ENCODE measurements at regions not wholly inside any gene's neighbourhood (a gene's known extent, or its start where the extent isn't known, plus 50 kb on each side); places are given as distances from the start of the nearest gene placed in this dataset.

DNA sequence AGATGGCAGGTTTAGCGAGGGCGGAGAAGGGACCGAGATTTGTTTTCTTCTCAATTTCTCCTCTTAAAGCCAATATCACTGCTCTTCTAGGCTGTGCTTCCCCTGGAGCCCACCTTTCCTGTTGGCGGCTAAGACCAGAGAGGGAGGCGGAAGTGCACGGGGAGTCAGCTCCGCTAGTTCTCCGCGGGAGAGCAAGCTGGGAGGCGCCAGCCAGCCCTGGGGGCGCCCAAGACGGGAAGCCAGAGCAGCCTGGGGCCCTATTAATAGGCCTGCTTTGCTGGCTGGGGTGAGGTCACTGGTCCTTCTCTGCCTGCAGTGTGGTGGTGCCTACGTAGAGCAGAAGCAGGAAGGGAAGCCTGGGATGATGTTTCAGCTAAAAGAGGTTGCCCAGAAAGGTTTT, 61.6 kb downstream of the LSM5 start:
- no peak for DNase-seq

DNA sequence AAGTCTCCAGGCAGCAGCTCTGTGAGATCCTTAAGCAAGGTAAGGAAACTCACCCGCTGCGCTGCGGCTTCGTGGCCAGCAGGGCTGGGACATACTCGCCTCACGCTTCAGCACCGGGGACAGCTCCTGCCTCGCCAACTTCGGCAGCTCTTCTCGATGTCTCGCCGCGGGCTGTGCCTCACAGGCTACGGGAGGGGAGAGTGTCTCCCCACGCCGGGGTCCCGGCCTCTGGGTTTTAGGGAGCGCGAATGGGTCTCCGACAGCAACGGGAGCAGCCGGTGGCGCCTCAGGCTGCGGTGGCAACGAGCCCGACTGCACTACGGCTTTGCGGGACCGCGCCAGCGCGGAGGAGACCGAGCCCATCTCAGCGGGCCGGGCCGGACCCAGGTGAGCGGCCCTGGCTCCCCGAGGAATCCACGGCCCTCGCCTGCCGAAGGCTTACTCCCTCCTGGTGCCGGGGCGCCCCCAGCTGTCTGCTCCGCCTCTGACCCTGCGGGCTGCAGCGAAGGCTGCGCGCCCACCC, 62.4 kb downstream of the LSM5 start:
- peak in 37 of 51 donors; percentile 0 to 58 (median 18) for DNase-seq

DNA sequence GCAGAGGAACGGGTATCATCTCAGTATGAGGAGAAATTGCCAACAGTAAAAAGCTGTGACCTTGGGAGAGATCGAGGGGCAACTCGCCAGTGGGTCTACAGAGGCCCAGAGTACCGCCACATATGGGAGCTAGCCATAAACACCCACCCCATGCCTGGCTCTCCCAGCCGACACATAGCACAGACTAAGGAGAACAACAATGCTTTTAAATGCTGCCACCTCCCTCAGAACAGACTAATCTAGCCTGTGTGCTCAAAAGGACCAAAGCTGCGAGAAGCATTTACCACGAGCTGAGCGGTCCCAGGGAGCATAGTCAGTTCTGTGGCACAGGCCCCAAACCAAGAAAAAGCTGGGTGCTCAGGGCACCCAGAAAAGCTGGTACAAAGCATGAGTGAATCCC, 73.3 kb downstream of the LSM5 start:
- DNase-seq: no peak

DNA sequence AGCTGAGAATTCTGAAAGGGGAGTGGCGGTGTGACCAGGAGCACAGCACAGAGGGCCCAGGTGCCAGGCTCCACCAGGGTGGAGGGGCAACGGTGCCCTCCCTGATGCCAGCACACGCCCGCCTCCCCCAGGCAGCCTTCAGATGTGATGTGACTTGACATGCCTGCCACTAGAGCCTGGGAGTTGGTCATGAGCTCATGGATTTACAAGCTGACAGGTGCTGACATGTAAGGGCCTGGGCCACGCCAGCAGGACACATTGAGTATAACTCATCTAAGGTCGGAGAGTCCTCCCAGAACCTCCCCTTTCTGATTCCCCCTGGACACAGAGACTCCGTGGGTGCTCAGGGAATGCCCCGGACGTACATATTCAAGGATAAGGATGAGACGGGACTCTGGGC, 74.2 kb downstream of the LSM5 start:
- DNase-seq: no peak

DNA sequence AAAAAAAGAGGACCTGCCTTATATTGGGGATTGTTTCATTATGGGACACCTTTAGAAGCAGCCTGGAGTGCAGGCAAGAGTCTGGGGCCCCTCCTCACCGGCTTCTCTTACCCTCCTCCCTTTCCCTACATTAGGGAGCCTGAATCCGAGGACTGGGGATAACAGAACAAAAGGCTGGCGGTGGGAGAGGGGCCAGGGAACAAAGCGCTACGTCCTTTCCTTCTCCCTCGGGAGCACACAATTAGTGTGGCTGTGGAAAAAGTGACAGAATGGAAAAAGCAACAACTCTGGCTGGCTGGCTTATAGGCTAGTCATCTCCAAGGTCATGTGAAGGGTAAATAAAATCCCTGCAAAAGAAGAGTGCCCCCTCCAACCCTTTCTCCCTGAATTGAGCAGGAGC, 74.7 kb downstream of the LSM5 start:
- no peak for DNase-seq

DNA sequence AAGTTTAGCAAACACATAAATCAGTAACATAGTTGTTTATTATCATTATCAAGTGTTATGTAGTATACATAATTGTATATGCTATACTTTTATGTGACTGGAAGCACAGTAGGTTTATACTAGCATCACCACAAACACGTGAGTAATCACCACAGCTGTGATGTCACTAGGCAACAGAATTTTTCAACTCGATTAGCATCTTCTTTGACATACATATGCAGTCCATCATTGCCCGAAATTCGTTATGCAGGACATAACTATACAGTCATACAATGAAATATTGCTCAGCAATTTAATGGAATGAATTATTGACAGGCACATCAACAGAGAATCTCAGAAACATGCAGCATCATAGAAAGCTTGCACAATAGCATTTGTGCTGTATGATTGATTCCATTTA, 77.7 kb downstream of the LSM5 start:
- no peak for DNase-seq

DNA sequence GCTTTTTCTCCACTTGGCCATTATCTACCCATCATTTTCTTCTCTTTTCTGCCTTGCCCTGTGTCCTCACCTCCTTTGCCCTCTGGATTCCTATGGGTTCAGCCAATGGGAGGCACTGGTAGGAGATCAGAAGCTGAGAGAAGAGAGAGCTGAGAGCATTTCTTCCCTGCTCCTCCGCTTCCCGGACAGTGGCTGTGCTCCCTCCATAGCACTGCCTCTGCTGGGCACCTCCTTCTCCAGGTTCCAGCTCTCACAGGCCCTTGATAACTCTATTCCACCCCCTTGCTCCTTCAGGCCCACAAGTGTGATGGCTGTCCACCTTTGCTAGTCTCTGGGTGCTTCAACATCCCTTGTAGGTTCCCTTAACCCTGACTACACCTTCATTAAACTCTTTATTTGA, 79.6 kb downstream of the LSM5 start:
- DNase-seq: no peak

DNA sequence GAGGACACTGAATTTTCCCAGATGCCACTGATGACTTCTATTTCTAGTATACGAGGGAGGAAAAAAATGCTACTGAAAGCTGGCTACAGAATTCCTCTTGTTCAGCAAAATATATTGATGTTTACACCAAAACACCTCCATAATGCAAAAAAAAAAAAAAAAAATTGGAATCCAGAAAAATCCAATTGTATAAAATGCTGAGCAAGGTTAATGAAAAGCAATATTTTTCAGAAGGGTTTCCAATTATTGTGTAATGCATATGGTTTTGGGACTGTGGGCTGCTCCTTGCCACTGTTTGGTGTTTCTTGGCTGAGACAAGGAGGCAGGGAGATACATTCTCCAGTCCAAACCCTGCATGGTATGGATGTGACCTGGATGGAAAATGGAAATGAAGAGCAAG, 83.8 kb downstream of the LSM5 start:
- DNase-seq: no peak

DNA sequence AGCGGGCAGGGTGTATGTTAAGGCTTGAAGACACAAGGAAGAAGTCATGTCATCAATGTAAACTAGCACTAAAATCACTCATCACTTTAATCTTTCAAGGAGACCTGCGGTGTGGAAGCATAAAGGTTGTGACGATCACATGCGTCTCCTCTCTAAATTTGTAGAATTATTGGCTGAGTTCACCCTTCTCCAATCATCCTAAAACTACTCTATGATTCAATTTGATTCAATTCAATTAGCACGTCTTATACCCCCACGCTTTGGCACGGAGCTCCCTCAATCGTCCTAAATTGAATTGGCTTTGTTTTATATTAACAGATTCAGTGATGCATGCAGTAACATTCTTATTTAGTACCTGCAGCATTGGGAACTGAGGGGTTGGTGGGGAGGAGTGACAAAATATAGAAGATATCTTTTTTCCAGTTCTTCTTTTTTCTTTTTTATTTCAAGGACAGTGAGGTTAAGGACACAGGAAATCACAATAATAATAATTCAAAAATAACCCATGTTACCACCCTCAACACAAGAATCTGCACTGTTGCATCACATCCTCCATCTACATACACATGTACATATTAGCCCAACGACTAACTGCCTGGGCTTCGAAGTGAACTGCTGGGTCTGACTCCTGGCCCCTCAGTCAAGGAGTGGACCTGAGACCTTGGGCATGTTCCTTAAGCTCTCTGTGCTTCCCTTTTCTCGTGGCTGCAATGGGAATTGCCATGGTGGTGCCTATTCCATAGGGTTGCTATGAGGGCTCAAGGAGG, 86.5 kb downstream of the LSM5 start:
- no peak for DNase-seq

DNA sequence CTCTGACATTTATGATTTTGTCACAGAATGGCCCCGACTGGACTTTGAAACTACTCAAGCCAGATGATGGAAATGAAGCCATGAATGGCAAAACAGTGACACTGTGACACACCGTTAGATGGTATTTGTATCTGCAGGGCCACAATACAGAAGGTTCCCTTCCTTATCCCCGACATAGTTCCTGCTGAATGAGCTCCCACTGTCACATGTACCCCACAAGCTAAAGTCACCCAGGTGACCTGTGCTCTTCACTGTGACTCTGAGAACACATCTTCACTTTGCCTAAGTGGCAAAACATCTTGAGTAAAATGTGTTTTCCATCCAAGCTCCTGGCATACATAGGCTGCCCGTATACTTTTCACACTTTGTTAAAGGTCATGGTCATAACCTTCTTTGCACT, 89.5 kb downstream of the LSM5 start:
- DNase-seq: no peak

DNA sequence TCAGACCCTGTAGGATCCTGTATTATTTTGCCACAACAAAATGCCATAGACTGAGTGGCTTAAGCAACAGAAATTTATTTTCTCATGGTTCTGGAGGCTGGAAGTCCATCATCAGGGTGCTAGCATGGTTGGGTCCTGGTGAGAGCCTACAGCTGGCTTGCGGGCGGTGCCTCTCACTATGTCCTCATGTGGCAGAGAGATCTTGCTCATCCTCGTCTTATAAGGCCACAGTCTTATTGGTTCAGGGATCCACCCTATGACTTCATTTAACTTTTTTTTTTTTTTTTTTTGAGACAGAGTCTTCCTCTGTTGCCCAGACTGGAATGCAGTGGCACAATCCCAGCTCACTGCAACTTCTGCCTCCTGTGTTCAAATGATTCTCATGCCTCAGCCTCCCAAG, 90.9 kb downstream of the LSM5 start:
- DNase-seq: no peak

DNA sequence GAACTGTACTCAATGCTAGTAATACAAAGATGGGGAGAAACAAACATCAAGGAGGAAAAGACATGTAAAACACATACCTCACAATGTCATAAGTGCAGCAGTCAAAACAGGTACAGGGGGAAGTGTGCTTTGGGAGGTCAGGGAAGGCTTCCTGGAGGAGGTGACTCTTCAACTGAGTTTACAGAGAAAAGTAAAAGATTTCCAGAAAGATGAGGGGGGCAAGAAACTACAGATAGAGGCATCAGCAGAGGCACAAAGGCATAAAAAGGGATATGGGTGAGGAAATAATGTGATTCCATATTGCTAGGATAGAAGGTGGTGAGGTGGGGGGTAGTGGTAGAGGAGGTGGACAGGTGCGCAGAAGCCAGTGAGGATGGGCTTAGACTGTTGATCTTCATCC, 95.0 kb downstream of the LSM5 start:
- no peak for DNase-seq

DNA sequence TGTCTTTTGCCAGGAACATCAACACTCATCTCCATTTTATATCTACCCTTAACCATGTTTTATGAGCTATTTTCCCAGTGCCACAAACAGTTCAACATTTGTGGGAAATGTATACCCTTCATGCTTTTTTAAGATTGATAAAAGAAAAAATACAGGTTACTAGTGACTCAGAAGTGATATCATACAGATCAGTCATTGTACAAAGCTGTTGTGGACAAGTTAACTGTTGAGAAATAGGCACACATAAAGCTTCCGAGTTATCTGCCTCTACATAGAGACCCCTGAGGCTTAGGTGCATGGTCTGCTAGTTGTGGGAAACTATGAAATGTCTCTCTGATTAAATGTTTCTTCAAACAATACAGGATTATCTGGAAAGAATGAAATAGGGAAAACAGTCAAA, 96.3 kb downstream of the LSM5 start:
- DNase-seq: no peak

DNA sequence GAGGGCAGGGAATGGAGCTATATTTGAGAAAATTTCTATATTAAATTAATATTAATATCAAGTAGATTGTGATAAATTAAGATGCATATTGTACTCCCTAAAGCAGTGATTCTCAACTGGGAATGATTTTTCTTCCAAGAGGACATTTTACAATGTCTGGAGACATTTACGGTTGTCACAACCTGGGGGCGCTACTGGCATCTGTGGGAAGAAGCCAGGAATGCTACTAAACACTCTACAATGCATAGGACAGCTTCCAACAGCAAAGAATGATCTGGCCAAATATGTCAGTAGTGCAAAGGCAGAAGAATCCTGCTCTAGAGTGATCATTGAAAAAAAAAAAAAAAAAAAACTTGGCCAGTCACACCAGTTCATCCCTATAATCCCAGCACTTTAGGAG, 100.0 kb downstream of the LSM5 start:
- DNase-seq: no peak

DNA sequence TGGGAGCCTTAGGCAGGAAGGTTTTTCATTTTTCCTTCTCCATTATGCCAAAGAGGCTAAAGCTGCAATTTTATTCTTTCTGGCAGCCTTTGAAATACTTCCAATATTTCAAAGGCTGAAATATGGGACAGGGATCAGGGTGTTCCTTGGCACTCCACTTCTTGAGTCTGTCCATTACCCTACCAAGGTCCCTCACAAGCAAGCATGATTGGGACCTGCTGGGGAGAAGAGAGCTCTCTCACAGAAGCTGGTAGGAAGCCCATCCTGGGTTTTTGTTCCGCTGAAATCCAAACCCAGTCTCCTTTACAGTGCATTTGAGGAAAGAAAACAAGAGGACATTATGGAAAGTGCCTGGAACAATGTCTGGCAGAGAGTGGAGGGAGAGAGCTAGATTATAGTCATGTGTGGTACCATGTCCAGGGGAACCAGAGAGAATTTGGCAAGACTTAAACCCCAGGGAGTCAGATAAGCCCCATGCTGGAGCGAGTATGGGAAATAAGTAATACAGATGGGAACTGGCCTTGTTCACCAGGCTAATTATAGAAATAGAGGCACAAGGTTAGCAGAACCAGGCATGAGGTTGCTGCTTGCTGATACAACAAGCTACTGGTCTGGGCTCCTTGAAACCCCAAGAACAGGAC, 104.7 kb downstream of the LSM5 start:
- DNase-seq: no peak

DNA sequence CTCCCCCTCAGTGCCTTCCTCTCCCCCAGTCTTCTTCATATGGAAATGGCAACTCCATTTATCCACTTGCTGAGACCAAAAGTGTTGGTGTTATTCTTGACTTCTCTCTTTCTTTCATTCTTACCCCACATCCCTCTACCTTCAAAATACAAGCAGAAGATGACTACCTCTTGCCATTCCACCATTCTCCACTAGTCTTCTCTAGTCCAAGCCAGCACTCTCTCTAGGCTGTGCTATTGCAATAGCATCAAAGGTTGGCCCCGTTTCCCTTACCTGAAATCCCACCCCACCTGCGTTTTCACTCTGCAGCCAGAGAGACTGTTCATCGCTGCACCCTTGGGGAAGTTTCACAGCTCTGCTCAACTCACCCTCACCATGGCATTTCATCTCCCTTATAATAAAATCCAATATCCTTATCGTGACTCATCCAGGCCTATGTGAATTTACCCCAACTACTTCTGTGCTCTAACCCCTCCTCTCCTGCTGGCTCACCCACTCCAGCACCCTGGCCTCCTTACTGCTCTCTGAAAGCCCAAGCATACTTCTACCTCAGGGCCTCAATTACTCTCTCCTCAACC, 109.1 kb downstream of the LSM5 start:
- DNase-seq: no peak

DNA sequence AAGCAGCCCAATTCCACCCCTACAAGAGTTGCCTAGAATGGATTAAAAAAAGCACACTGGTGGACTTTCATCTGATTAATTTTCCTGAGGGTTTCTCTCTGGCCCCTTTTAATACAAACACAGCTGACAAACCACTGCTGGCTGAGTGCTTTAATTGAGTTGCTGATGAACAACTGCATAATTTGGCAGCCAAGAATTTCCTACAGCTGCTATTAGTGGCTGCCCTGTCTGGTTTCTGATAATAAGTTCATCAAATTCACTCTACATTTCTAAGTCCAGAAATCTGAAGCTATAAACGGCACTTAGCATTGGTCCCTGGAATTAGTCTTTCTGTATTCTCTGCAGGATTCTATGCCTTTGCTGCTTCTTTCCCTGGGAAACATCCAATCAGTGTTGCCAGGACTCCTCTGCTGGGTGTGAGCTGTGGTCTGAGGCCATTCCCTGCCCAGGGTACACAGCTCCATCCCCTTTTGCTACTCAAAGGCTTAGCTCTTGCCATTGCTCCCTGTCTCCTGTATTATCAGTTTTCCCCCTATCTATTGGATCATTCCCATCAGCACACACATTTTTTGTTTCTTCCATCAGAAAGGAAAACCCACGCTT, 110.6 kb downstream of the LSM5 start:
- DNase-seq: no peak

DNA sequence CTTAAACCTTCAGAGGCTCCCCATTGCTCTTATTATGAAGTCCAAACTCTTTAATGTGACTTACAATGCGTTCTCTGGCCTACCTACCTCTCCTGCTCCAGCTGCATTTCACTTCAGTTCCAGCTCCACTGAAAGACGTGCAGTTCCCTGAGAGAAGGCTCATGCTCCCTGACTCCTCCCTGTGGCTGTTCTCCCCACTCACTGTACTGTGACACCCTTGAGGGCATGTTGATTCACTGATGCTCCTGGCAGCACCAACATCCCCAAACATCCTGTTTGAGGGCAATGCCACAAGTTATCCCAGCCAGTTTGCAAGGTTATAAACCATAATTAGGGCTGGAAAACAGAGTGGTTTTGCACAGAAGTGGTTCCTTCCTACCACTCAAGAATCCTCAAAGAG, 111.2 kb downstream of the LSM5 start:
- DNase-seq: no peak

DNA sequence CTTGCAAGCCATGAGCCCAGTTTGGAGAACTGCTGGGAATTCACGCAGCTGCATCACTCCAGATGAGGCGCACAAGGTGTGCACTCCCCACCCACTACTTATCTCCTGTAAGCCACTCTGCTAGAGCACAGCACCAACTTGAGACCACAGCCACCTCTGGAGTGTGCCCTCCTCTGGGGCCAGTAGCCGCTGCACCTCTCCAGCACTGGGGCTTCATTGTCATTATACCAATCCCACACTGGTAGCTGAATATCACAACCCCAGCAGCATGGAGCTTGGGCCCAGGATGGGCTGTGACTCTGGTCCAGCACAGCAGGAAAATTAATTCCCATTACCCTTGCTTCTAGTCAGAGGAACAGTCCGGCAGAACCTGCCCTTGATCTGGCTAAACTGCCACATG, 125.6 kb downstream of the LSM5 start:
- DNase-seq: no peak

DNA sequence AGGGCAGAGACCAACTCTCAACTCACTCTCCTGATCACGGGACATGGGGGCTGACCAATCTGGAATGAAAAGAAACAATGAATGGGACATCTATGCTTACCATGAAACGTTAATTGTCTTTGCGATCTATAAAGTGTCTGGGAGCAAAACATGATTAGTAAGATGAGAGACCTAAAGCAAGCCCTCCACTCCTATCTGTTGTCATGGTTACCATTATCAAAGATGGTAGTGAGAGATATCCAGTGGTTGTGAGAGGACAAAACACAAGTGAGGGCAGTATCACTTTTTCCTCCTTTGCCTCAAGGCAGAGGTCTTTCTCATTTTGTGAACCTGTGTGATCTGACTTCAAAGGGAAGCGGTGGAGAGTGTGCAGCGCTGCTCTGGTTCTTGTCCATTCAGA, 130.1 kb downstream of the LSM5 start:
- no peak for DNase-seq

DNA sequence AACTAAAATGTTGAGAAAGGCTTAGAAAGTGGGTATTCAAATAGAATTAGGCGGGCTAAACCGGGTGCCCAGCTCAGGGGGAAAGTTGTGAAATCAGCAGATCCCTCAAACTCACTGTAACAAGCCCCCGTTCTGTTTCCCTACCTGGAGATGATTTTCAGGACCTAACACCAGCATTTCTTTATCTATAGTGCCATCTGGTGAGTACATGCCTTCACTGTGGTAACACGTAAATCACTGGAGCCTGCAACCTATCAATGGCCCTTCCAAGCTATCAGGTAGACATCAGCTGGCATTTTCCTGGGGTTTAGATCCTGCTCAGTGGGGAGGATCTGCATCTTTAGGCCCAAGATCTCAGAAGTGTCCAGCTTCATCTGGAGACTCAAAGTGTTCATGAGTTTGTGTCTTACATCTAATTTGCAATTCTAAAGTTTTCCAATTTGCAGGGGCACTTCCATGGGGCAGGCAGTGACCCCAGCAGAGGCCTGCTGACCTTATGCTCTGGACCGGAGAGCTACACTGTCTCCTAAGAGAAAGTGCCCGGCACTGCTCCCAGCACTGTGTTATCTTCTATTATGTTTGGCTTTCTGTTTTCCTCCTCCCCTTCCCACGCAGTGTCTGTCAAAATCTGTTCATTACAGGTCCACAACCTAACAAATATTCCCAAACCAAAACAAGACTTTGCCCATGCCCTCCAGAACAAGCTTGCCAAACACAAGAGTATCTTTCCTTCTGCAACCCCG, 132.5 kb downstream of the LSM5 start:
- peak in 1 of 51 donors; percentile 38 for DNase-seq

Measured in hypothalamus (tissue), 51 donors.